NCI-H2171 treated with DMSO at 0.1 percent for 48 hours (cell line): ENCODE measurements at regions not wholly inside any gene's neighbourhood (a gene's known extent, or its start where the extent isn't known, plus 50 kb on each side); places are given as distances from the start of the nearest gene placed in this dataset.
A peak's percentile ranks its signal among the peaks of the same experiment; 100 is the strongest.
"Not testable (repeated sequence)": the region's sequence is repeated elsewhere in the genome, so short reads cannot be mapped to it uniquely, and the experiment has no call there.

Experiments
- DNase-seq: peaks from one replicate; lab custom pipeline; 2025; lab: John Stamatoyannopoulos, UW

GRCh38 chr3:56924700-56925099, 123.0 kb upstream of the ARHGEF3 start:
- not testable (repeated sequence) for DNase-seq

GRCh38 chr3:56923526-56924224, 121.9 kb upstream of the ARHGEF3 start:
- DNase-seq = no peak

GRCh38 chr3:56921573-56922453, 120.1 kb upstream of the ARHGEF3 start:
- no peak for DNase-seq

GRCh38 chr3:56919797-56920195, 118.0 kb upstream of the ARHGEF3 start:
- DNase-seq = no peak

- no peak for DNase-seq
Measured at GRCh38 chr3:56919137-56919796, 117.5 kb upstream of the ARHGEF3 start.

GRCh38 chr3:56918111-56918568, 116.4 kb upstream of the ARHGEF3 start:
- DNase-seq = no peak

GRCh38 chr3:56917361-56918110, 115.8 kb upstream of the ARHGEF3 start:
- no peak for DNase-seq

- no peak for DNase-seq
Measured at GRCh38 chr3:56916716-56917360, 115.1 kb upstream of the ARHGEF3 start.

- DNase-seq = no peak
Measured at GRCh38 chr3:56915966-56916586, 114.3 kb upstream of the ARHGEF3 start.

GRCh38 chr3:56914646-56915045, 112.9 kb upstream of the ARHGEF3 start:
- no peak for DNase-seq

GRCh38 chr3:56911363-56911762, 109.6 kb upstream of the ARHGEF3 start:
- DNase-seq = no peak

GRCh38 chr3:56909349-56909748, 107.6 kb upstream of the ARHGEF3 start:
- no peak for DNase-seq

GRCh38 chr3:56908004-56908403, 106.3 kb upstream of the ARHGEF3 start:
- no peak for DNase-seq

- peak; percentile 68 for DNase-seq
Measured at GRCh38 chr3:56904552-56905215, 102.9 kb upstream of the ARHGEF3 start.

- DNase-seq = no peak
Measured at GRCh38 chr3:56903231-56903782, 101.6 kb upstream of the ARHGEF3 start.

GRCh38 chr3:56902468-56903160, 100.9 kb upstream of the ARHGEF3 start:
- no peak for DNase-seq

GRCh38 chr3:56900801-56901200, 99.1 kb upstream of the ARHGEF3 start:
- DNase-seq = no peak

- DNase-seq = no peak
Measured at GRCh38 chr3:56899851-56900250, 98.1 kb upstream of the ARHGEF3 start.

- no peak for DNase-seq
Measured at GRCh38 chr3:56899078-56899477, 97.3 kb upstream of the ARHGEF3 start.
